Spleen (tissue), 7 donors: ENCODE measurements at regions not wholly inside any gene's neighbourhood (a gene's known extent, or its start where the extent isn't known, plus 50 kb on each side); places are given as distances from the start of the nearest gene placed in this dataset.

Experiments
- POLR2A ChIP-seq, 3 donors: fragments of 450-650 bp; IDR thresholded peaks; one replicate each; pipeline ENCODE4 v1.5.1; 2017; ENCODE audit warnings: antibody characterized with exemption in 3 of 3, mild to moderate bottlenecking in 1 of 3
- POLR2AphosphoS5 ChIP-seq, 3 donors: sonication (generic); formaldehyde crosslinking; IDR thresholded peaks; one replicate each; pipeline ENCODE4 v1.5.1; 2017; ENCODE audit warnings: antibody characterized with exemption in 3 of 3
- TF ChIP-seq, protein P1 (sequence below), 11 experiments: fragments of 200-600 bp in 7 of 11; fragments of 450-650 bp in 4 of 11; sonication (generic) in 4 of 11; IDR thresholded peaks in 8 of 11; conservative IDR thresholded peaks in 3 of 11; 1 replicate in 7 of 11; 2 replicates in 4 of 11; pipeline versions ENCODE4 v1.4.0 to v1.8.0; 2016 to 2021; ENCODE audit warnings: antibody characterized with exemption in 11 of 11, inconsistent platforms in 4 of 11, mild to moderate bottlenecking in 1 of 11
- donor health status: DM: no; HTN: no; CAD: no; lungs with moderate emphysema.
- donor health status: DM: no; HTN: no; CAD: no.
- donor health status: DM: no; HTN: no; CAD: no.

DNA sequence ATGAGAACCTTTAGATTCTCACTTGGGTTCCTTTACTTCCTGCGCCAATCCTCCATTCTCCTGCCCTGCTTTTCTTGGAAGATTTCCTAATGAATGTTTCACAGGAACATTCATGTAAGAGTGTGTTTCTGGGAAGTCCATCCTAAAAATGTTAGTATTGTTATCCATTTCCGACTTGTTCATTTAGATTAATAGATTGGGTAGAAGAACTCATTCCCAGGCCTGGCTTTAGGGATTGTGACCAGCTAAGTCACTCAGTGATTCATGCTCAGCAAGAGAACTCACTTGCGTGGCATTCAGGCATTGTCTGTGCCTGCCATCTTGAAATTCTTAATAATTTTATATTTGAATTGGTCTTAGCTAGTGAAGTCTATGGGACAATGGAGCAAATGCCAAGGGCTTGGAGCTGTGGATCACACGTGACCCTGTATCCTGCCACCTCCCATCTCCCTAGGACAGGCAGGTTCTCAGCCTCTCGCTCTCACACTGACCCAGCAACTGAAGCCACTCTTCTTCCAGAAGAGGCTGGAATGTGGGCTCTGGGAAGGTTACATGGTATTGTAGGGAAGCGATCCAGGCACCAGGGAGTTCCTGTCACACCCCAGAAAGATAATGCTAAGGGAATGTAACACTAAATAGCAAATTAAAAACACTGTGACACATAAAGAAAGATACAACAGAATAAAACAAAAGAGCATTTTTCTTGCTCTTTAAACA lies 562.1 kb downstream of the TMA16 start:
- TF ChIP-seq, protein P1, sequence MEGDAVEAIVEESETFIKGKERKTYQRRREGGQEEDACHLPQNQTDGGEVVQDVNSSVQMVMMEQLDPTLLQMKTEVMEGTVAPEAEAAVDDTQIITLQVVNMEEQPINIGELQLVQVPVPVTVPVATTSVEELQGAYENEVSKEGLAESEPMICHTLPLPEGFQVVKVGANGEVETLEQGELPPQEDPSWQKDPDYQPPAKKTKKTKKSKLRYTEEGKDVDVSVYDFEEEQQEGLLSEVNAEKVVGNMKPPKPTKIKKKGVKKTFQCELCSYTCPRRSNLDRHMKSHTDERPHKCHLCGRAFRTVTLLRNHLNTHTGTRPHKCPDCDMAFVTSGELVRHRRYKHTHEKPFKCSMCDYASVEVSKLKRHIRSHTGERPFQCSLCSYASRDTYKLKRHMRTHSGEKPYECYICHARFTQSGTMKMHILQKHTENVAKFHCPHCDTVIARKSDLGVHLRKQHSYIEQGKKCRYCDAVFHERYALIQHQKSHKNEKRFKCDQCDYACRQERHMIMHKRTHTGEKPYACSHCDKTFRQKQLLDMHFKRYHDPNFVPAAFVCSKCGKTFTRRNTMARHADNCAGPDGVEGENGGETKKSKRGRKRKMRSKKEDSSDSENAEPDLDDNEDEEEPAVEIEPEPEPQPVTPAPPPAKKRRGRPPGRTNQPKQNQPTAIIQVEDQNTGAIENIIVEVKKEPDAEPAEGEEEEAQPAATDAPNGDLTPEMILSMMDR (IDR thresholded peaks at IDR 0.05 in 8 of 11, conservative IDR thresholded peaks at IDR 0.05 in 3 of 11): no peak
- no peak for TF ChIP-seq POLR2A (IDR thresholded peaks at IDR 0.05)
- no peak for TF ChIP-seq POLR2AphosphoS5 (IDR thresholded peaks at IDR 0.05)
